Activated CD4-positive, alpha-beta memory T cell treated with anti-CD3 and anti-CD28 coated beads, Interleukin-2, amount 10 ng/mL, durations not matched to agents 7 days and 5 days (primary cell): ENCODE measurements at regions not wholly inside any gene's neighbourhood (a gene's known extent, or its start where the extent isn't known, plus 50 kb on each side); places are given as distances from the start of the nearest gene placed in this dataset.

Experiments
- CTCF ChIA-PET: fragments of 350-600 bp; sonication (Branson Sonifier 250); formaldehyde crosslinking; loops from one replicate; lab custom pipeline; 2021; ENCODE audit warnings: antibody characterized with exemption, inconsistent platforms; lab: Charles Lee
- POLR2A ChIA-PET: fragments of 350-600 bp; sonication (Branson Sonifier 250); formaldehyde crosslinking; loops from one replicate; lab custom pipeline; 2021; ENCODE audit warnings: antibody characterized with exemption; lab: Charles Lee
- DNase-seq: peaks from one replicate; pipeline ENCODE4 v3.0.0-alpha.2; 2020
- H3K27ac Mint-ChIP-seq: one replicate; pipeline ENCODE4 v1.8.0; 2021; ENCODE audit warnings: mild to moderate bottlenecking, mixed read lengths
- H3K27me3 Mint-ChIP-seq: one replicate; pipeline ENCODE4 v1.8.0; 2021; ENCODE audit warnings: mixed read lengths
- H3K36me3 Mint-ChIP-seq: one replicate; pipeline ENCODE4 v1.8.0; 2021; ENCODE audit warnings: low read depth, mixed read lengths
- H3K4me1 Mint-ChIP-seq: one replicate; pipeline ENCODE4 v1.8.0; 2021; ENCODE audit warnings: mixed read lengths
- H3K4me3 Mint-ChIP-seq: one replicate; pipeline ENCODE4 v1.8.0; 2021; ENCODE audit warnings: mild to moderate bottlenecking, mixed read lengths
- H3K9me3 Mint-ChIP-seq: one replicate; pipeline ENCODE4 v1.8.0; 2021; ENCODE audit warnings: mixed read lengths

GRCh38 chr5:174376726-174377373 is 331.3 kb downstream of the NSG2 start:
- Mint-ChIP-seq H3K9me3 (no peaks in the 10 kb centered on the region), H3K4me3 (no peak overlapping the region), H3K27ac (no peak overlapping the region), H3K4me1 (no peaks in the 10 kb centered on the region), H3K36me3 (no peaks in the 10 kb centered on the region), H3K27me3 (no peaks in the 10 kb centered on the region)
- ChIA-PET CTCF (no interaction called here), POLR2A (no interaction called here)
- DNase-seq: no peak

GRCh38 chr5:174378121-174378874 is 332.8 kb downstream of the NSG2 start:
- H3K4me3 Mint-ChIP-seq: no peak overlapping the region
- ChIA-PET POLR2A (no interaction called here), CTCF (no interaction called here)
- DNase-seq: no peak
- H3K27me3 Mint-ChIP-seq: no peaks in the 10 kb centered on the region
- H3K27ac Mint-ChIP-seq: no peak overlapping the region
- no peaks in the 10 kb centered on the region for H3K36me3 Mint-ChIP-seq
- no peaks in the 10 kb centered on the region for H3K9me3 Mint-ChIP-seq
- H3K4me1 Mint-ChIP-seq: no peaks in the 10 kb centered on the region

- H3K36me3 Mint-ChIP-seq: no peaks in the 10 kb centered on the region
- H3K27me3 Mint-ChIP-seq: no peaks in the 10 kb centered on the region
- H3K4me1 Mint-ChIP-seq: no peaks in the 10 kb centered on the region
- H3K27ac Mint-ChIP-seq: no peak overlapping the region
- ChIA-PET POLR2A (no interaction called here), CTCF (no interaction called here)
- DNase-seq: no peak
- H3K4me3 Mint-ChIP-seq: no peak overlapping the region
- no peaks in the 10 kb centered on the region for H3K9me3 Mint-ChIP-seq
These were observed 334.8 kb downstream of the NSG2 start for GRCh38 chr5:174380311-174380710.

GRCh38 chr5:174381241-174381640 is 335.7 kb downstream of the NSG2 start:
- Mint-ChIP-seq H3K4me1 (no peaks in the 10 kb centered on the region), H3K27ac (no peak overlapping the region), H3K36me3 (no peaks in the 10 kb centered on the region), H3K27me3 (no peaks in the 10 kb centered on the region), H3K4me3 (no peak overlapping the region), H3K9me3 (no peaks in the 10 kb centered on the region)
- no peak for DNase-seq
- POLR2A ChIA-PET: no interaction called here
- CTCF ChIA-PET: no interaction called here

- DNase-seq: no peak
- ChIA-PET CTCF (no interaction called here), POLR2A (no interaction called here)
- Mint-ChIP-seq H3K4me1 (no peaks in the 10 kb centered on the region), H3K36me3 (no peaks in the 10 kb centered on the region), H3K27ac (no peak overlapping the region), H3K27me3 (no peaks in the 10 kb centered on the region), H3K4me3 (no peak overlapping the region), H3K9me3 (no peaks in the 10 kb centered on the region)
These were observed 338.0 kb downstream of the NSG2 start for GRCh38 chr5:174383210-174384167.

- no peak for DNase-seq
- no peaks in the 10 kb centered on the region for H3K4me1 Mint-ChIP-seq
- no peak overlapping the region for H3K27ac Mint-ChIP-seq
- POLR2A ChIA-PET: no interaction called here
- no peaks in the 10 kb centered on the region for H3K27me3 Mint-ChIP-seq
- CTCF ChIA-PET: no interaction called here
- no peaks in the 10 kb centered on the region for H3K9me3 Mint-ChIP-seq
- no peak overlapping the region for H3K4me3 Mint-ChIP-seq
- H3K36me3 Mint-ChIP-seq: no peaks in the 10 kb centered on the region
These were observed 339.0 kb downstream of the NSG2 start for GRCh38 chr5:174384509-174384947.

GRCh38 chr5:174386306-174386705 is 338.1 kb upstream of the MSX2 start:
- Mint-ChIP-seq H3K27me3 (no peaks in the 10 kb centered on the region), H3K9me3 (no peaks in the 10 kb centered on the region), H3K4me1 (no peaks in the 10 kb centered on the region), H3K36me3 (no peaks in the 10 kb centered on the region), H3K4me3 (no peak overlapping the region), H3K27ac (no peak overlapping the region)
- ChIA-PET CTCF (no interaction called here), POLR2A (no interaction called here)
- DNase-seq: no peak

GRCh38 chr5:174386846-174387245 is 337.5 kb upstream of the MSX2 start:
- DNase-seq: no peak
- Mint-ChIP-seq H3K4me1 (no peaks in the 10 kb centered on the region), H3K4me3 (no peak overlapping the region), H3K27me3 (no peaks in the 10 kb centered on the region), H3K27ac (no peak overlapping the region), H3K36me3 (no peaks in the 10 kb centered on the region), H3K9me3 (no peaks in the 10 kb centered on the region)
- POLR2A ChIA-PET: no interaction called here
- CTCF ChIA-PET: no interaction called here

- Mint-ChIP-seq H3K9me3 (no peaks in the 10 kb centered on the region), H3K4me1 (no peaks in the 10 kb centered on the region), H3K27me3 (no peaks in the 10 kb centered on the region), H3K4me3 (no peak overlapping the region), H3K27ac (no peak overlapping the region), H3K36me3 (no peaks in the 10 kb centered on the region)
- no peak for DNase-seq
- POLR2A ChIA-PET: no interaction called here
- CTCF ChIA-PET: no interaction called here
These were observed 336.9 kb upstream of the MSX2 start for GRCh38 chr5:174387448-174387847.

GRCh38 chr5:174392892-174393291 is 331.5 kb upstream of the MSX2 start:
- ChIA-PET POLR2A (no interaction called here), CTCF (interaction anchor here (1.4 kb wide), 1 partner anchor 9 kb away, joined by 3 read pairs; no protein-coding TSS in a partner anchor)
- Mint-ChIP-seq H3K4me1 (no peaks in the 10 kb centered on the region), H3K4me3 (no peak overlapping the region), H3K9me3 (no peaks in the 10 kb centered on the region), H3K27me3 (no peaks in the 10 kb centered on the region), H3K36me3 (no peaks in the 10 kb centered on the region), H3K27ac (no peak overlapping the region)
- no peak for DNase-seq

GRCh38 chr5:174396541-174396940 is 327.8 kb upstream of the MSX2 start:
- POLR2A ChIA-PET: no interaction called here
- Mint-ChIP-seq H3K27ac (no peak overlapping the region), H3K27me3 (peaks cover 1% of the 10 kb centered on the region), H3K9me3 (no peaks in the 10 kb centered on the region), H3K4me1 (no peaks in the 10 kb centered on the region), H3K4me3 (no peak overlapping the region), H3K36me3 (no peaks in the 10 kb centered on the region)
- CTCF ChIA-PET: no interaction called here
- DNase-seq: no peak

- no peak for DNase-seq
- CTCF ChIA-PET: no interaction called here
- POLR2A ChIA-PET: no interaction called here
- no peaks in the 10 kb centered on the region for H3K9me3 Mint-ChIP-seq
- H3K4me3 Mint-ChIP-seq: no peak overlapping the region
- no peak overlapping the region for H3K27ac Mint-ChIP-seq
- no peaks in the 10 kb centered on the region for H3K4me1 Mint-ChIP-seq
- peaks cover 1% of the 10 kb centered on the region for H3K27me3 Mint-ChIP-seq
- H3K36me3 Mint-ChIP-seq: no peaks in the 10 kb centered on the region
These were observed 327.2 kb upstream of the MSX2 start for GRCh38 chr5:174397206-174397605.

- H3K27me3 Mint-ChIP-seq: peaks cover 1% of the 10 kb centered on the region
- H3K9me3 Mint-ChIP-seq: no peaks in the 10 kb centered on the region
- no peaks in the 10 kb centered on the region for H3K4me1 Mint-ChIP-seq
- ChIA-PET CTCF (no interaction called here), POLR2A (no interaction called here)
- no peak for DNase-seq
- no peaks in the 10 kb centered on the region for H3K36me3 Mint-ChIP-seq
- no peak overlapping the region for H3K27ac Mint-ChIP-seq
- H3K4me3 Mint-ChIP-seq: no peak overlapping the region
These were observed 326.2 kb upstream of the MSX2 start for GRCh38 chr5:174398171-174398570.
